ENCODE measurements at regions not wholly inside any gene's neighbourhood (a gene's known extent, or its start where the extent isn't known, plus 50 kb on each side); places are given as distances from the start of the nearest gene placed in this dataset.

GRCh38 chr2:240328526-240328925, 106.9 kb upstream of the GPC1 start:
- DNase-seq (ENCODE audit: low spot score) (no peak), ATAC-seq (ENCODE audit: low FRiP score) (no peak)
- TF ChIP-seq CTCF (IDR thresholded peaks at IDR 0.05): no peak

GRCh38 chr2:240329116-240329665, 106.3 kb upstream of the GPC1 start:
- ATAC-seq (ENCODE audit: low FRiP score) (no peak), DNase-seq (ENCODE audit: low spot score) (no peak)
- no peak for TF ChIP-seq CTCF (IDR thresholded peaks at IDR 0.05)

DNA sequence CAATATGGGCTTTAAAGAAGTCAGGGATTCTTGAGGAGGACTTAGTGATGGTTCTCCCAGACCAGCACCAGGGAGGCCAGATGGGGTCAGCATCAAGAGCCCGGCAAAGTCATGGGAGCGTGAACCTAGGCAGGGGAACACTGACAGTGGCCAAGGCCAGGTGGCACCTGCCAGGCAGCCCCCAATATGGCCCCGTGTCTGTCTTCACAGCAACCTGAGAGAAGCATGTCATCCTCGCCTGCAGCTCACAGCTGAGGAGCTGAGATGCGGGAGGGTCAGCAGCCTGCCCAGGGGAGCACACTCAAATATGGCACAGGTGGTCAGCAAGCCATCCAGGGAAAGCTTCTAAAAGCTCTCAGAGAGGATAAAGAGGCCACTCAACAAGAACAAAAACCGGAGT, 105.7 kb upstream of the GPC1 start:
- no peak for DNase-seq (ENCODE audit: low spot score)

GRCh38 chr2:240333985-240334384, 101.5 kb upstream of the GPC1 start:
- no peak for DNase-seq (ENCODE audit: low spot score)
- TF ChIP-seq CTCF (IDR thresholded peaks at IDR 0.05): no peak
- no peak for ATAC-seq (ENCODE audit: low FRiP score)

More for the DNA sequence above, 105.7 kb upstream of the GPC1 start:
- no peak for TF ChIP-seq CTCF (IDR thresholded peaks at IDR 0.05)
- ATAC-seq (ENCODE audit: low FRiP score): no peak

GRCh38 chr2:240335061-240335460, 100.4 kb upstream of the GPC1 start:
- no peak for ATAC-seq (ENCODE audit: low FRiP score)
- no peak for DNase-seq (ENCODE audit: low spot score)
- TF ChIP-seq CTCF (IDR thresholded peaks at IDR 0.05): no peak

DNA sequence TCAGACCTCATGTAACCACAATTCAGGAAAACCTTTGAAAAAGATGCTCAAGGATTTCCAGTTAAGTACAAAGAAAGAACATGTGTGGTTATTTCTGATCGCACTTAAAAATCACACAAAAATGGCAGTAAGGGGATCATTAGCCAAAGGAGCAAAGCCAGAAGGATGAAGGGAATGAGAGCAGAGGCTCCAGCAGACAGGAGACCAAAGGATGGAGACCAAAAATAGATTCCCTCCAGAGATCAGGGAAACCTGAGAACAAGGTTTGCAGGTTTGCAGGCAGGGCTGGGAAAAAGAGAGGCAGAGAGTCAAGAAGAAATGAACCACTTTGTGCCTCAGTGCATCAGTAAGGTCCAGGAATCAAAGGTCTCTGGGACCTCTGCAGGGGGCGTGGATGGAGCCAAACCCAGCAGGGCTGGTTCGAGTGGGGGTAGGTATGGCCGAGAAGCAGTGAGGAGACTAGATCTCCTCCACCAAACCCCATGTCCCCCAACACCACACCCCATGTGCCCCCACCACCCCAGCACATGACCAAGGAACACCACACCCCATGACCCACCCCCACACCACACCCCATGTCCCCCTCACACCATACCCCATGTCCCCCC, 98.5 kb upstream of the GPC1 start:
- DNase-seq (ENCODE audit: low spot score): no peak
- ATAC-seq (ENCODE audit: low FRiP score): no peak
- TF ChIP-seq CTCF (IDR thresholded peaks at IDR 0.05): no peak

DNA sequence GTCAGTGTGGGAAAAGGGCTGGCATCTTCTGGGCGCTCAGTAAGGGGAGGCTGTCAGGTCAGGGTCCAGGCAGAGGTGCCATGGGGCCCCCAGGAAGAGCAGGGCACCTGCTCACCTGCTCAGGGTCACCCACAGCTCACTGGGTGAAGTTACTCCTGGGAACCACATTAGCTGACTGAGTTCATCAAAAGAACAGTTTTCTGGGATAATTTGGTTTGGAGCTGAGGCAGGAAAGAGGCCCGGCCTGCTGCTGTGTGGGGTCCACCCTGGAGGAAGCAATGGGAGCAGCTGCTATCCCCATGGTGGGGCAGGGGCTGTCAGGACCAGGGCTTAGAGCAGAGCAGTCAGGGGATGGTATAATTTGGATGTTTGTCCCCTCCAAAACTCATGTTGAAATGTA, 97.2 kb upstream of the GPC1 start:
- TF ChIP-seq CTCF (IDR thresholded peaks at IDR 0.05): no peak
- DNase-seq (ENCODE audit: low spot score) (no peak), ATAC-seq (ENCODE audit: low FRiP score) (no peak)

All from omental fat pad (tissue), 3 donors.